BLaER1 treated with 17β-estradiol and CSF1 and Interleukin-3, amounts not matched to agents 10 nM and 100 nM (cell line): ENCODE measurements at regions not wholly inside any gene's neighbourhood (a gene's known extent, or its start where the extent isn't known, plus 50 kb on each side); places are given as distances from the start of the nearest gene placed in this dataset.
A peak's percentile ranks its signal among the peaks of the same experiment; 100 is the strongest.
"Not testable (repeated sequence)": the region's sequence is repeated elsewhere in the genome, so short reads cannot be mapped to it uniquely, and the experiment has no call there.

Experiments
- H3K27ac ChIP-seq, 11 experiments: shearing (Covaris generic); formaldehyde crosslinking; 2 replicates each; pipeline ENCODE4 v1.8.1; 2022
- H3K27me3 ChIP-seq, 11 experiments: shearing (Covaris generic); formaldehyde crosslinking; 2 replicates each; pipeline ENCODE4 v1.8.1; 2022
- H3K36me3 ChIP-seq, 11 experiments: shearing (Covaris generic); formaldehyde crosslinking; 2 replicates each; pipeline ENCODE4 v1.8.1; 2022
- H3K4me1 ChIP-seq, 10 experiments: shearing (Covaris generic); formaldehyde crosslinking; 2 replicates each; pipeline ENCODE4 v1.8.1; 2022
- H3K4me2 ChIP-seq, 11 experiments: shearing (Covaris generic); formaldehyde crosslinking; 2 replicates each; pipeline ENCODE4 v1.8.1; 2022
- H3K4me3 ChIP-seq, 10 experiments: shearing (Covaris generic); formaldehyde crosslinking; 2 replicates each; pipeline ENCODE4 v1.8.1; 2022
- H3K9ac ChIP-seq, 11 experiments: shearing (Covaris generic); formaldehyde crosslinking; 2 replicates each; pipeline ENCODE4 v1.8.1; 2022
- H3K9me3 ChIP-seq, 11 experiments: shearing (Covaris generic); formaldehyde crosslinking; replicated peaks in 1 of 11; 2 replicates each; pipeline ENCODE4 v1.8.1; 2022
- H4K20me1 ChIP-seq, 11 experiments: shearing (Covaris generic); formaldehyde crosslinking; 2 replicates each; pipeline ENCODE4 v1.8.1; 2022

- H3K27ac ChIP-seq, H3K4me1 ChIP-seq, H3K27me3 ChIP-seq, H3K9ac ChIP-seq, H3K36me3 ChIP-seq, H3K4me2 ChIP-seq, H3K4me3 ChIP-seq, H4K20me1 ChIP-seq: not testable (repeated sequence)
- H3K9me3 ChIP-seq = peaks cover 10 to 28% (median 18%) of the 10 kb centered on the region in 11 experiments; a peak in 18 of 22 replicates
Observed at GRCh38 chr1:121009216-121010057, 119.9 kb downstream of the PPIAL4A start.

- H3K4me2 ChIP-seq, H3K4me1 ChIP-seq, H4K20me1 ChIP-seq, H3K9ac ChIP-seq, H3K27ac ChIP-seq, H3K4me3 ChIP-seq, H3K27me3 ChIP-seq, H3K36me3 ChIP-seq: not testable (repeated sequence)
- H3K9me3 ChIP-seq = peaks cover 10 to 28% (median 18%) of the 10 kb centered on the region in 11 experiments; a peak in 18 of 22 replicates
Observed at GRCh38 chr1:121010141-121010540, 120.6 kb downstream of the PPIAL4A start.

- H3K27me3 ChIP-seq, H3K27ac ChIP-seq, H4K20me1 ChIP-seq, H3K4me1 ChIP-seq, H3K9ac ChIP-seq, H3K4me3 ChIP-seq, H3K36me3 ChIP-seq, H3K4me2 ChIP-seq: not testable (repeated sequence)
- H3K9me3 ChIP-seq = peaks cover 7 to 17% (median 13%) of the 10 kb centered on the region in 11 experiments; a peak in 18 of 22 replicates
Observed at GRCh38 chr1:121013181-121013580, 123.6 kb downstream of the PPIAL4A start.

GRCh38 chr1:121016182-121017028 is 126.8 kb downstream of the PPIAL4A start:
- not testable (repeated sequence) for H3K27ac ChIP-seq, H3K4me3 ChIP-seq, H3K4me1 ChIP-seq, H3K27me3 ChIP-seq, H3K36me3 ChIP-seq, H3K9ac ChIP-seq, H3K9me3 ChIP-seq, H4K20me1 ChIP-seq, H3K4me2 ChIP-seq

- H3K36me3 ChIP-seq, H4K20me1 ChIP-seq, H3K9me3 ChIP-seq, H3K27ac ChIP-seq, H3K4me3 ChIP-seq, H3K4me2 ChIP-seq, H3K4me1 ChIP-seq, H3K9ac ChIP-seq, H3K27me3 ChIP-seq: not testable (repeated sequence)
Observed at GRCh38 chr1:121019715-121020349, 130.3 kb downstream of the PPIAL4A start.

- H3K4me2 ChIP-seq = not testable (repeated sequence)
Observed at GRCh38 chr1:121020350-121021236, 131.0 kb downstream of the PPIAL4A start.

GRCh38 chr1:121021716-121022115 is 132.1 kb downstream of the PPIAL4A start:
- H4K20me1 ChIP-seq, H3K27me3 ChIP-seq, H3K4me2 ChIP-seq, H3K4me3 ChIP-seq, H3K9me3 ChIP-seq, H3K4me1 ChIP-seq, H3K27ac ChIP-seq, H3K9ac ChIP-seq, H3K36me3 ChIP-seq: not testable (repeated sequence)

More at GRCh38 chr1:121020350-121021236, 131.0 kb downstream of the PPIAL4A start:
- H3K4me1 ChIP-seq, H3K9ac ChIP-seq, H3K27me3 ChIP-seq, H3K4me3 ChIP-seq, H3K27ac ChIP-seq, H3K9me3 ChIP-seq, H3K36me3 ChIP-seq, H4K20me1 ChIP-seq: not testable (repeated sequence)

GRCh38 chr1:121032878-121033494 is 143.4 kb downstream of the PPIAL4A start:
- not testable (repeated sequence) for H4K20me1 ChIP-seq, H3K27ac ChIP-seq, H3K36me3 ChIP-seq, H3K4me2 ChIP-seq, H3K9ac ChIP-seq, H3K27me3 ChIP-seq, H3K4me3 ChIP-seq, H3K9me3 ChIP-seq
- peaks cover 4 to 11% (median 6%) of the 10 kb centered on the region in 10 experiments; a peak in 11 of 20 replicates for H3K4me1 ChIP-seq

GRCh38 chr1:121036792-121037191 is 147.2 kb downstream of the PPIAL4A start:
- not testable (repeated sequence) for H3K4me2 ChIP-seq, H3K27ac ChIP-seq
- peaks cover 4 to 12% (median 6%) of the 10 kb centered on the region in 10 experiments; a peak in 12 of 20 replicates for H3K4me1 ChIP-seq

GRCh38 chr1:121040974-121041373 is 143.2 kb downstream of the FAM72B start:
- not testable (repeated sequence) for H3K36me3 ChIP-seq, H3K27me3 ChIP-seq, H3K9ac ChIP-seq, H3K9me3 ChIP-seq, H3K4me3 ChIP-seq, H3K27ac ChIP-seq, H3K4me2 ChIP-seq, H4K20me1 ChIP-seq
- peaks cover 0 to 14% (median 0%) of the 10 kb centered on the region in 10 experiments; a peak in 5 of 20 replicates for H3K4me1 ChIP-seq

More at GRCh38 chr1:121036792-121037191, 147.2 kb downstream of the PPIAL4A start:
- not testable (repeated sequence) for H3K27me3 ChIP-seq, H3K36me3 ChIP-seq, H3K4me3 ChIP-seq, H3K9me3 ChIP-seq, H4K20me1 ChIP-seq, H3K9ac ChIP-seq

GRCh38 chr1:121041497-121041896 is 142.6 kb downstream of the FAM72B start:
- H4K20me1 ChIP-seq, H3K4me3 ChIP-seq, H3K9ac ChIP-seq, H3K9me3 ChIP-seq, H3K36me3 ChIP-seq, H3K4me2 ChIP-seq, H3K27me3 ChIP-seq: not testable (repeated sequence)
- peaks cover 0 to 14% (median 0%) of the 10 kb centered on the region in 10 experiments; a peak in 5 of 20 replicates for H3K4me1 ChIP-seq
- peak overlapping the region in 1 of 11 experiments; percentile 30; a peak in 2 of 22 replicates for H3K27ac ChIP-seq

- H3K27me3 ChIP-seq, H3K9me3 ChIP-seq, H3K4me3 ChIP-seq, H4K20me1 ChIP-seq, H3K9ac ChIP-seq, H3K36me3 ChIP-seq: not testable (repeated sequence)
- H3K4me2 ChIP-seq = peak overlapping the region in 1 of 11 experiments; percentile 11; a peak in 2 of 22 replicates
- peak overlapping the region in 1 of 11 experiments; percentile 46; a peak in 2 of 22 replicates for H3K27ac ChIP-seq
- peaks cover 0 to 14% (median 0%) of the 10 kb centered on the region in 10 experiments; a peak in 5 of 20 replicates for H3K4me1 ChIP-seq
Observed at GRCh38 chr1:121042882-121043281, 141.3 kb downstream of the FAM72B start.
